Aorta (tissue), 5 donors: ENCODE measurements at regions not wholly inside any gene's neighbourhood (a gene's known extent, or its start where the extent isn't known, plus 50 kb on each side); places are given as distances from the start of the nearest gene placed in this dataset.
"Not testable (repeated sequence)": the region's sequence is repeated elsewhere in the genome, so short reads cannot be mapped to it uniquely, and the experiment has no call there.

Experiments used
- ATAC-seq: fragments of 200-7000 bp; cut with Tn5 transposase; one replicate; pipeline ENCODE4 v1.9.1; 2022; ENCODE audit warnings: moderate library complexity; ENCODE audit not compliant: low FRiP score
- DNase-seq, 2 donors: peaks; one replicate each; pipeline ENCODE4 v3.0.0-alpha.2; 2020
- H3K27ac ChIP-seq, 2 donors: one replicate each; pipeline ENCODE4 v1.5.1; 2013; ENCODE audit warnings: low read length in 2 of 2, mild to moderate bottlenecking in 2 of 2, moderate library complexity in 2 of 2, control low read depth in 1 of 2, inconsistent platforms in 1 of 2, low read depth in 1 of 2
- H3K27me3 ChIP-seq, 2 donors: one replicate each; pipeline ENCODE4 v1.6.1; 2013; ENCODE audit warnings: control low read depth in 1 of 2, low read length in 1 of 2, mild to moderate bottlenecking in 1 of 2, moderate library complexity in 1 of 2; ENCODE audit not compliant: insufficient read depth in 2 of 2, control insufficient read depth in 1 of 2
- H3K36me3 ChIP-seq, 2 donors: one replicate each; pipeline ENCODE4 v1.6.1; 2013; ENCODE audit warnings: control low read depth in 1 of 2, low read length in 1 of 2, mild to moderate bottlenecking in 1 of 2; ENCODE audit not compliant: insufficient read depth in 2 of 2, control insufficient read depth in 1 of 2
- H3K4me1 ChIP-seq, 2 donors: one replicate each; pipeline ENCODE4 v1.6.1; 2013; ENCODE audit warnings: low read length in 2 of 2, control low read depth in 1 of 2, mild to moderate bottlenecking in 1 of 2, moderate library complexity in 1 of 2; ENCODE audit not compliant: insufficient read depth in 2 of 2, control insufficient read depth in 1 of 2
- H3K4me3 ChIP-seq, 2 donors: one replicate each; pipeline ENCODE4 v1.5.1; 2013; ENCODE audit warnings: low read length in 2 of 2, control low read depth in 1 of 2, mild to moderate bottlenecking in 1 of 2
- H3K9me3 ChIP-seq: one replicate; pipeline ENCODE4 v1.6.1; 2013; ENCODE audit warnings: mild to moderate bottlenecking, low read length; ENCODE audit not compliant: control insufficient read depth
- WGBS, 2 donors: extraction: QIAGEN DNeasy Blood & Tissue Kit; methylation state at CpG; one replicate each; pipeline ENCODE4 v1.1.7; 2013; 5-methylcytosine and 5-hydroxymethylcytosine counted together
- intact Hi-C, 2 donors: fragments of 100-400 bp; cut with DNase I; formaldehyde crosslinking; loops; one replicate each; pipeline versions ENCODE4 v1.14.2 to v1.15.0; 2022
- donor health status: healthy with polysubstance abuse.
- donor health status: Bipolar disorder and iron deficiency.
- donor health status: DM: no; HTN: no; CAD: no.
- donor health status: DM: no; HTN: no; CAD: no.
- donor health status: DM: yes; HTN: yes; CAD: no.

- H3K4me3 ChIP-seq, DNase-seq, ATAC-seq, H3K36me3 ChIP-seq, H3K9me3 ChIP-seq, intact Hi-C loops, H3K4me1 ChIP-seq, H3K27ac ChIP-seq, H3K27me3 ChIP-seq: not testable (repeated sequence)
- 66 to 73% methylated on average over 10 of the region's 10 CpGs for WGBS, 2 donors
Observed at GRCh38 chr11:44396746-44397145, 86.8 kb upstream of the ALX4 start.

GRCh38 chr11:44397586-44398178, 87.7 kb upstream of the ALX4 start:
- Histone ChIP-seq H3K4me3 (no peak overlapping the region), H3K4me1 (no peaks in the 10 kb centered on the region), H3K27me3 (no peaks in the 10 kb centered on the region), H3K36me3 (no peaks in the 10 kb centered on the region), H3K27ac (no peak overlapping the region), H3K9me3 (no peaks in the 10 kb centered on the region)
- 82% methylated on average over 7 of the region's 7 CpGs for WGBS, 2 donors
- intact Hi-C loops = no loop called here
- no peak for ATAC-seq
- no peak for DNase-seq

GRCh38 chr11:44398266-44399030, 88.5 kb upstream of the ALX4 start:
- intact Hi-C loops = no loop called here

GRCh38 chr11:44399968-44400367, 90.0 kb upstream of the ALX4 start:
- no peaks in the 10 kb centered on the region for H3K4me1 ChIP-seq
- WGBS, 2 donors = 34 to 39% methylated on average over 2 of the region's 2 CpGs
- H3K27me3 ChIP-seq = no peaks in the 10 kb centered on the region
- no peak for ATAC-seq
- no peak for DNase-seq
- H3K27ac ChIP-seq = no peak overlapping the region
- H3K36me3 ChIP-seq = no peaks in the 10 kb centered on the region
- intact Hi-C loops = no loop called here
- H3K9me3 ChIP-seq = no peaks in the 10 kb centered on the region
- H3K4me3 ChIP-seq = no peak overlapping the region

More at GRCh38 chr11:44398266-44399030, 88.5 kb upstream of the ALX4 start:
- WGBS, 2 donors = 59 to 63% methylated on average over 15 of the region's 15 CpGs
- no peak overlapping the region for H3K4me3 ChIP-seq
- DNase-seq (no peak), ATAC-seq (no peak)
- no peaks in the 10 kb centered on the region for H3K4me1 ChIP-seq
- H3K36me3 ChIP-seq = no peaks in the 10 kb centered on the region
- H3K9me3 ChIP-seq = no peaks in the 10 kb centered on the region
- H3K27ac ChIP-seq = no peak overlapping the region
- no peaks in the 10 kb centered on the region for H3K27me3 ChIP-seq

- 87 to 95% methylated on average over 5 of the region's 5 CpGs for WGBS, 2 donors
- Histone ChIP-seq H3K27ac (no peak overlapping the region), H3K9me3 (no peaks in the 10 kb centered on the region), H3K4me3 (no peak overlapping the region), H3K27me3 (no peaks in the 10 kb centered on the region), H3K36me3 (no peaks in the 10 kb centered on the region), H3K4me1 (no peaks in the 10 kb centered on the region)
- DNase-seq (no peak), ATAC-seq (no peak)
- intact Hi-C loops = no loop called here
Observed at GRCh38 chr11:44400431-44400830, 90.5 kb upstream of the ALX4 start.

- DNase-seq (no peak), ATAC-seq (no peak)
- H3K27me3 ChIP-seq = no peaks in the 10 kb centered on the region
- no peaks in the 10 kb centered on the region for H3K4me1 ChIP-seq
- H3K9me3 ChIP-seq = no peaks in the 10 kb centered on the region
- no peaks in the 10 kb centered on the region for H3K36me3 ChIP-seq
- H3K27ac ChIP-seq = no peak overlapping the region
- H3K4me3 ChIP-seq = no peak overlapping the region
- intact Hi-C loops = no loop called here
- WGBS, 2 donors = 58 to 67% methylated on average over 12 of the region's 12 CpGs
Observed at GRCh38 chr11:44402466-44403075, 92.6 kb upstream of the ALX4 start.

GRCh38 chr11:44403176-44403575, 93.2 kb upstream of the ALX4 start:
- intact Hi-C loops = no loop called here
- 50 to 60% methylated on average over 4 of the region's 4 CpGs for WGBS, 2 donors
- no peaks in the 10 kb centered on the region for H3K36me3 ChIP-seq
- no peak for DNase-seq
- no peaks in the 10 kb centered on the region for H3K27me3 ChIP-seq
- H3K4me1 ChIP-seq = no peaks in the 10 kb centered on the region
- no peaks in the 10 kb centered on the region for H3K9me3 ChIP-seq
- no peak for ATAC-seq
- H3K4me3 ChIP-seq = no peak overlapping the region
- H3K27ac ChIP-seq = no peak overlapping the region

- WGBS, 2 donors = 46 to 49% methylated on average over 6 of the region's 6 CpGs
- no peak overlapping the region for H3K27ac ChIP-seq
- intact Hi-C loops = no loop called here
- no peaks in the 10 kb centered on the region for H3K27me3 ChIP-seq
- no peaks in the 10 kb centered on the region for H3K4me1 ChIP-seq
- ATAC-seq (no peak), DNase-seq (no peak)
- no peaks in the 10 kb centered on the region for H3K36me3 ChIP-seq
- H3K4me3 ChIP-seq = no peak overlapping the region
- H3K9me3 ChIP-seq = no peaks in the 10 kb centered on the region
Observed at GRCh38 chr11:44403587-44404273, 93.8 kb upstream of the ALX4 start.
